Muscle of leg (tissue), 3 donors: ENCODE measurements at regions not wholly inside any gene's neighbourhood (a gene's known extent, or its start where the extent isn't known, plus 50 kb on each side); places are given as distances from the start of the nearest gene placed in this dataset.
A peak's percentile ranks its signal among the peaks of the same experiment; 100 is the strongest.
"Not testable (repeated sequence)": the region's sequence is repeated elsewhere in the genome, so short reads cannot be mapped to it uniquely, and the experiment has no call there.

Experiments used
- DNase-seq: peaks from one replicate; pipeline ENCODE4 v3.0.0; 2013
- H3K27ac ChIP-seq: one replicate; pipeline ENCODE4 v1.5.1; 2013; ENCODE audit warnings: mild to moderate bottlenecking, low read length, control low read depth
- H3K27me3 ChIP-seq: one replicate; pipeline ENCODE4 v1.6.1; 2013; ENCODE audit warnings: low read length; ENCODE audit not compliant: control insufficient read depth, insufficient read depth
- H3K36me3 ChIP-seq: one replicate; pipeline ENCODE4 v1.6.1; 2013; ENCODE audit warnings: low read length; ENCODE audit not compliant: control insufficient read depth, insufficient read depth
- H3K4me1 ChIP-seq: one replicate; pipeline ENCODE4 v1.6.1; 2013; ENCODE audit warnings: low read length; ENCODE audit not compliant: control insufficient read depth, insufficient read depth
- H3K4me3 ChIP-seq: one replicate; pipeline ENCODE4 v1.5.1; 2013; ENCODE audit warnings: low read length, control low read depth
- H3K9me3 ChIP-seq: replicated peaks from 2 replicates; pipeline ENCODE4 v1.6.1; 2013; ENCODE audit warnings: low read depth, low read length; ENCODE audit not compliant: control insufficient read depth
- WGBS: methylation state at CpG from one replicate; pipeline ENCODE4 v1.1.5; 2013; ENCODE audit warnings: missing lambda C conversion rate; ENCODE audit not compliant: insufficient coverage; 5-methylcytosine and 5-hydroxymethylcytosine counted together

GRCh38 chr7:65510187-65510538 is 136.5 kb downstream of the ZNF92 start:
- H3K4me1 ChIP-seq, H3K9me3 ChIP-seq, H3K27me3 ChIP-seq, H3K27ac ChIP-seq, DNase-seq, H3K36me3 ChIP-seq: not testable (repeated sequence)
- H3K4me3 ChIP-seq: peak overlapping the region; percentile 40
- WGBS: 25% methylated on average over 1 of the region's 1 CpG

GRCh38 chr7:65519751-65520150 is 146.1 kb downstream of the ZNF92 start:
- not testable (repeated sequence) for H3K36me3 ChIP-seq, H3K4me1 ChIP-seq, H3K9me3 ChIP-seq, H3K27ac ChIP-seq, H3K27me3 ChIP-seq, DNase-seq, H3K4me3 ChIP-seq
- no CpG with 5 or more reads among the region's 1 CpG for WGBS

GRCh38 chr7:65545465-65546161 is 172.0 kb downstream of the ZNF92 start:
- H3K9me3 ChIP-seq, H3K4me1 ChIP-seq, H3K27ac ChIP-seq, H3K27me3 ChIP-seq, H3K4me3 ChIP-seq, H3K36me3 ChIP-seq, DNase-seq: not testable (repeated sequence)
- WGBS: no CpG with 5 or more reads among the region's 5 CpGs

GRCh38 chr7:65549589-65550443 is 176.2 kb downstream of the ZNF92 start:
- WGBS: no CpG with 5 or more reads among the region's 2 CpGs

GRCh38 chr7:65550444-65550809 is 176.8 kb downstream of the ZNF92 start:
- H3K36me3 ChIP-seq, DNase-seq, H3K27ac ChIP-seq, H3K4me1 ChIP-seq, H3K9me3 ChIP-seq, H3K4me3 ChIP-seq, H3K27me3 ChIP-seq: not testable (repeated sequence)

More at GRCh38 chr7:65549589-65550443, 176.2 kb downstream of the ZNF92 start:
- not testable (repeated sequence) for H3K9me3 ChIP-seq, H3K36me3 ChIP-seq, H3K4me3 ChIP-seq, H3K27me3 ChIP-seq, H3K4me1 ChIP-seq, H3K27ac ChIP-seq, DNase-seq

- WGBS: no CpG with 5 or more reads among the region's 1 CpG
- H3K4me1 ChIP-seq, H3K9me3 ChIP-seq, H3K36me3 ChIP-seq, DNase-seq, H3K4me3 ChIP-seq, H3K27ac ChIP-seq, H3K27me3 ChIP-seq: not testable (repeated sequence)
Observed at GRCh38 chr7:65551042-65551441, 177.4 kb downstream of the ZNF92 start.

GRCh38 chr7:65554553-65555476 is 181.2 kb downstream of the ZNF92 start:
- not testable (repeated sequence) for H3K9me3 ChIP-seq, H3K4me3 ChIP-seq, H3K27me3 ChIP-seq, H3K4me1 ChIP-seq, H3K27ac ChIP-seq, H3K36me3 ChIP-seq, DNase-seq
- no CpG with 5 or more reads among the region's 85 CpGs for WGBS

GRCh38 chr7:65558584-65558983 is 184.9 kb downstream of the ZNF92 start:
- H3K36me3 ChIP-seq, H3K4me3 ChIP-seq, H3K27ac ChIP-seq, DNase-seq, H3K4me1 ChIP-seq, H3K9me3 ChIP-seq, H3K27me3 ChIP-seq: not testable (repeated sequence)
- WGBS: no CpG with 5 or more reads among the region's 4 CpGs

- H3K27me3 ChIP-seq, H3K27ac ChIP-seq, H3K4me3 ChIP-seq, DNase-seq, H3K4me1 ChIP-seq, H3K9me3 ChIP-seq, H3K36me3 ChIP-seq: not testable (repeated sequence)
- WGBS: no CpG with 5 or more reads among the region's 6 CpGs
Observed at GRCh38 chr7:65561786-65562372, 188.2 kb downstream of the ZNF92 start.

GRCh38 chr7:65562522-65562921 is 188.9 kb downstream of the ZNF92 start:
- H3K36me3 ChIP-seq, DNase-seq, H3K9me3 ChIP-seq, H3K27me3 ChIP-seq, H3K4me1 ChIP-seq, H3K4me3 ChIP-seq, H3K27ac ChIP-seq: not testable (repeated sequence)
- WGBS: no CpG with 5 or more reads among the region's 2 CpGs
